SW 1271 (cell line): ENCODE measurements at regions not wholly inside any gene's neighbourhood (a gene's known extent, or its start where the extent isn't known, plus 50 kb on each side); places are given as distances from the start of the nearest gene placed in this dataset.

Experiments
- DNase-seq, 2 experiments: peaks; one replicate each; lab custom pipeline; 2025; lab: John Stamatoyannopoulos, UW

DNA sequence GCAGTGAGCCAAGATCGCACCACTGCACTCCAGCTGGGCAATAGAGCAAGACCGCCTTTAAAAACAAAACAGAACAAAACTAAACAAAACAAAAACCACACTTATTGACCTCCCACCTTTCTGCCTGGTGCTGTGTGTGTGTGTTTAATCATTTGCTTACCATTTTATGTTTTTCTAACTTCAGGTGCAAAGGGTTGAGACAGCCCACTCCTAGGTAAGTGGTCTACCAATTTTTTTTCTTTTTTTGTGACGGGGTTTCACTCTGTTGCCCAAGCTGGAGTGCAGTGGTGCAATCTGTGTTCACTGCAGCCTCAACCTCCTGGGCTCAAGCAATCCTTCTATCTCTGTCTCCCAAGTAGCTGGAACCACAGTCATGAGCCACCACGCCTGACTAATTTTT lies 65.8 kb downstream of the SALL1 start:
- DNase-seq = no peak

DNA sequence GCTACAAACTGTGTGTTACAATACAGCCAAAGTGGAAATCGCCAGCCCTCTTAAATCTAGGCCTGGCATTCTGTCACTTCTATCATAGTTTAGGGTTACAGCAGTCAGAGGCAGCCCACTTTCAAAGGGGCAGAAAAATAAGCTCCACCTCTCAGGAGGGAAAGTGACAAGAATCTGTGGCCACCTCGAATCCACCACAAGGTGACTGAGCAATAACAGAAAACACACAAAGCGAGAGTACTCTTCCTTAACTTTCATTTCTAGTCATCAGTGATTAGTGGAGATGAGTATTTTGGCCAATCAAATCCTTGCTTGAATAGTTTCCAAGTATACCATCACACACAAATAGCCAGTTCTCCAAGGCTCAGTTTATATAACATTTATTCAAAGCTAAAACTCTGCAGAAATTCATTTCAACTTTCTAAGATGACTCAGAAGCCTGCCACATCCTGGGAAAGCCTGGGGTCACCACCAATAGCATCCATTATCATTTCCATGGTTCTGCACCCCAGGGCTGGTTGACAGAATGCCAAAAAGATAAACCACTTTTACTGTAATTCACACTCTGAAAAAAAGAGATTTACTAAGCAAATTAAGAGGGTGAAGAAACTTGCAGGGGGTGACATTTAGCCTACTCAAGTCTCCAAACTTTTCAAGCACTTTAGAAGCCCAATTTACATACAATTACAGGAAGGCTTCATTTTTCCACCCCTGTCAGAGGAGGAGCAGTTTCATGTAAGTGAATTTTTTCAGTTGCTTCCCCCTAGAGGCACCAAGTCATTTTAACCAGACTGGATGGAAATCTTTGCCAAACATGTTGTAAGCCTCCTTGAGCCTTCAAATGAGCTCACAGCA lies 66.8 kb downstream of the SALL1 start:
- DNase-seq = no peak

DNA sequence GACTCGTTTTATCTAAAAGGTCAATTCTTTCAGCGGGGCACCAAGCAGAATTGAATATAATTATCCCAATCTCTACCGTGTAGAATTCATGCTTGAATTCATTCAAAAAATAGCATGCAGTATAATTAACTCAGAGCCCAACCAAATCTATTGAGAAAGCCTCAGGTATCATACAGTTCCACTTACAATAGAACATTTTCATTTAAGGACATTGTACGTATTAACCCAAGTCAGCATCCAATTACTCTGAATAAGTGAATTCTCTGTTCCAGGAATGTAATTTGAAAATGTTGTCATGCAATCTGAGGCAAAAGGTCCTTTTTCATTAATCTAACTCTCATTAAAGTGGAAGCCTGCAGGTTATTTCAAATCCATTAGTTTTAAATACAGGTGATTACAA lies 78.5 kb downstream of the SALL1 start:
- DNase-seq = no peak

DNA sequence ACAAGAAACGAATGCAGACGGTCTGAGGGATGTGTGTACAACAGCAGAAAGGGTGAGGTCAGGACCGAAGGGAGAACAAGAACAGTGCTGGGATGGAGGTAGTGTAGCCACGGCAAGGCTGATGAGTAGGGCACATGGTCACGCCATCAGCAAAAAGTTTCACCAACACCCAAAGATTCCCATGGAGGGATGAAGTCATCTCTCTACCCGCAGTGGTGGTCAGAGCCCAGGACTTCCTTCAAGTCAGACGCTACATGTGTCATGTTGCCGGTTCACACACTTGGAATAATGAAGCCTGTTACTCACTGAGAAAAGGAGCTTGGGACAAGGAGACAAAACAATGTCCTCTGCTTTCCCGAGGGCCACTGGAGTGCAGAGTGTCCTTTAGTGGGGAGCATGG lies 79.7 kb downstream of the SALL1 start:
- DNase-seq = no peak

DNA sequence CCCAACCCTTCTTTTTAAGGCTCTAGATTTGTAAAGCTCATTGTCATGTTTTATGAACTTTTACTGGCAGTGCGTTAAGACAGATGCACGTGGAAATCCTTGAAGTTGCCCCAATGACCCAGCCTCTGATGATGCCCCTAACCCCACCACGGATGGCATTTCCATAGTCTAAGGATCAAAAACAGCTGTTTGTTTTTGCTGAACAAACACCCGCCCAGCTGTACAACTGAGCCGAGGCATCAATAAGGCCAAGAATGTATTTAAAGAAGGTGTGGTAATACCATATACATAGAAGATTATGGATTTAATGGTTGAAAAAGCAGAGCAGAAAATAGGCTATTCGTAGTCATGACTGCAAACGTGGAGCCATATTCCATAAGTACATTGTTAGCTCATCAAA lies 83.7 kb downstream of the SALL1 start:
- DNase-seq = no peak

GRCh38 chr16:51062039-51062438 lies 89.0 kb downstream of the SALL1 start:
- no peak for DNase-seq

- DNase-seq = no peak
Observed at GRCh38 chr16:51061328-51061727, 89.7 kb downstream of the SALL1 start.

- DNase-seq = no peak
Observed at GRCh38 chr16:51057969-51058337, 93.1 kb downstream of the SALL1 start.

- no peak for DNase-seq
Observed at GRCh38 chr16:51057102-51057793, 93.8 kb downstream of the SALL1 start.

DNA sequence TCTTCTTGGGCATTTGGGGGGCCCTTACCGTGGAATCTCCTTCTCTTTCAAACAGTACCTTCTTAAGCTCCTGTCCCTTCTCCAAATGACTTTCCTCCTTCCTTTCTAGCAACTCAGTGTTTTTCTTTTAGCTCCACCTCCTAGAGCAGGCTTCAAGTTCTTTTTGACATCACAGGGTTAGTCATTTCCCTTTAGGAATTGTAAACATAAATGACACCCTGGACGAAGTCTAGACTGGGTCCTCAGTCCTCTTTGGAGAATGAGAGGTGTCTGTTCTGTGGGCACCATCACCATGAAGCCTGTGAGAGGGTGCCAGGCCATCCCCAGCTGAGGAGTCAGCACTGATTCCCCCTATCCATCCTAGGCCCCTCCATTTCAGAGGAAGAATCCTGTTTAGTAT lies 94.7 kb downstream of the SALL1 start:
- DNase-seq = no peak

- DNase-seq = no peak
Observed at GRCh38 chr16:51055434-51055833, 95.6 kb downstream of the SALL1 start.

DNA sequence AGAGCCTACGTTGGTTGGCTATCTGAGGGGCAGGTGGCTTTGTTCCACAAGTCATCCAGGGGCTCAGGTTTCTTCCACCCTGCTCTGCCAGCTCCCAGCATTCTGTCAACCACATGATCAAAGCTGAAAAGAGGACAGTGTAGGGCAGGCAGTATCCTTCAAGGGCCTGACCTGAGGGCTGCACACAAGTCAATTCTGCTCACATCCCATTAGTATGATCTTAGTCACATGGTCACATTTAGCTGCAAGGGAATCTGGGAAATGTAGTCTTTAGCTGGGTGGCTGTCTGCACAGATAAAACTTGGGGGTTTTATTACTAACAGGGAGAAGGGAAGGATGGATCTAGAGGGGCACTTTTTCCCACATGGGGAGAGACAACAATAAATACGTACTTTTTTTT lies 97.3 kb downstream of the SALL1 start:
- DNase-seq = no peak

GRCh38 chr16:51051671-51052070 lies 99.4 kb downstream of the SALL1 start:
- no peak for DNase-seq

DNA sequence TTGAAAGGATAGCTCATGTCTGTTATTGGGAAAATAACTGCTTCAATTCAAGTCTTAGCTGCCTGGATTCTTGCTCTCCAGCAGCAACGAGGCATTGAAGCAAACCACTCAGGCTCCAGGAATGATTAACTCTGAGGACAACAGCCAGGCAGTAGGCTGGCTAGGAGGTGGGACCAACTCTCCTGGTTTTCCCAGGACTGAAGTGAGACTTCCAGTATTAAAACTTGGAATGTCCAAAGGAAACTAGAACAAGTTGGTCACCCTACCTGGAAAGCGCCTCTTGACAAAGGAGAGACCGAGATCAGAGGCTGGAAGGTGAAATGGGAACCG lies 100.7 kb downstream of the SALL1 start:
- no peak for DNase-seq

DNA sequence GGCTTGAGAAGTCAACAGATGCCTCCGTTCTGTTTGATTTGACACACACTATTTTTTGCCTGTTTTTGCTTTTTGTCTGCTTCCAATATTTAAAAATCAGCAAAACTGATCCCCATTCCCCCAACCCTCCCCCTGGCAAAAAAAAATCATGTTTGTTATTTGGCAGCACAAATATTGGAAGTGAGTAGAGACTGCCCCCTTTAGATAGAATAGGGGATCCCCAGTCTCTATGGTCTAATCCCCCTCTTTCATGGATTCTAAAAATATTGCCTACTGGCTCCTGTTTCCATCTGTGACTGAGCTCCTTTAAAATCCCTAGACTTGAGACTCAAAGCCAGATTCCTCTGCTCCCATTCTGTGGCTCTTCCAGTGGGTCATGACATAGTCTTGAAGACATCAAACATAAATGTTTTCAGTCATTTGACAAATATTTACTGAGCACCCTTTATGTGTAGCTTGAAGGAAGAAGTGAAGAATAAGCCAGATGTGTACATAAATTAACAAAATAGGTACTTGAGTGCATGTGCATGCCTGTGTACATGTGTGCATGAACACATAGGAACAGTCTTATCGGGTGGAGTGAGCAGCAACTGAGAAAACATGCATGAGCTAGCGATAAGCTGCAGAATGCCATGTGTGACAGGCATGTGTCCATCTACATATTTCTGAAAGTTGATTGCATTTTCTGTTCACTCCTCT lies 101.2 kb downstream of the SALL1 start:
- no peak for DNase-seq

DNA sequence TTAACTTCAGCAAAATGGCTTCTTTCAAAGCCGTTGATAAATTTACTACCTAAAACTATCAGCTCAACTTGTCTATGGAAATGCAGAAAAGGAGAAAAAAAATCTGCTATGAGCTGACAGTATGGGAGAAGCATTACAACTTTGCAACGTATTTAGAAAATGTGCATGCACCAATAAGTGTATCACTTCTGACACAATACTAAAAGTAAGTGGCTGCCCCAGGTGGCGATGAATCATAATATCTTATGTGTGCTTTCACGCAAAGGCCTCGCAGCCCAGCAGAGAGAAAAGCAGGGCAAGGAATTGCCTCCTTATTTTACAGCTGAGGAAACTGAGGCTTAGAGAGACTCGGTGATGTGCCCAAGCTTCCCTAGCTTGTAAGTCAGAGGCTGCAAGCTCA lies 101.8 kb downstream of the SALL1 start:
- no peak for DNase-seq

GRCh38 chr16:51048544-51048943 lies 102.5 kb downstream of the SALL1 start:
- no peak for DNase-seq

- no peak for DNase-seq
Observed at GRCh38 chr16:51045794-51046193, 105.3 kb downstream of the SALL1 start.

DNA sequence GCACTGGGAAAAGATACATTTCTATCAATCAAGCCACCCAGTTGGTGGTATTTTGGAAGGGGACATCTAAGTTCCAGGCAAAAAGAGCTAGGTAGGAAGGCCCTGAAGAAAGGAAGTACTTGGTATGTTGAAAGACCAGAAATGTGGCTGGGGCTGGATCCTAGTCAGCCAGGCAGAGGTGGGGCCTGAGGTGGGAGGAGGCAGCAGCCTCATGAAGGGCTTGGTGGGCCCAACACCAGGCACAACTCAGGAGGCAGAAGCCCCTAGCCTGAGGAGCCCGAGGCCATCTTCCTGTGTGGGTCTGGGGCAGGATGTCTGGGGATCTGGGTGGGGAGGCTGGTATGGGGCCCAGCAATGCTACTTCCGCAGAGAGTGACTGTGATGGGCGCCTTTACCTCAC lies 105.9 kb downstream of the SALL1 start:
- no peak for DNase-seq

DNA sequence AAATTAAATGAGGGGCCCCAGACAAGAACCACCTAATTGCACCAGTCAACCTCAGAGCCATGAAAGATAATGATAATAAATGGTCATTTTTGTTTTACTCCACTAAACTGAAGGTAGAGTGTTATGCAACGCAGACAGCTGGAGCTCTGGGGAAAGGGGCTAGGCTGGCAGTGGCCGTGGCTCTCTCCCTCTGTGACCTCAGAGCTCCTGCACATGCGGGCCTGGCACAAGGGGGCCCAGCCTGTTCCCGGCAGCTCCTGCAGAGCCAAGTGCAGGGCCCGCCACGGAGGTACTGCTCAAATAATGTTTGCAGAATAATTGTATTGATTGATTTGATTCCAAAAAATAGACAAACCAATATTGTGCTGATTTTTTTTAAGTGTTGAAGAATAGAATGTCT lies 109.5 kb downstream of the SALL1 start:
- DNase-seq = no peak

DNA sequence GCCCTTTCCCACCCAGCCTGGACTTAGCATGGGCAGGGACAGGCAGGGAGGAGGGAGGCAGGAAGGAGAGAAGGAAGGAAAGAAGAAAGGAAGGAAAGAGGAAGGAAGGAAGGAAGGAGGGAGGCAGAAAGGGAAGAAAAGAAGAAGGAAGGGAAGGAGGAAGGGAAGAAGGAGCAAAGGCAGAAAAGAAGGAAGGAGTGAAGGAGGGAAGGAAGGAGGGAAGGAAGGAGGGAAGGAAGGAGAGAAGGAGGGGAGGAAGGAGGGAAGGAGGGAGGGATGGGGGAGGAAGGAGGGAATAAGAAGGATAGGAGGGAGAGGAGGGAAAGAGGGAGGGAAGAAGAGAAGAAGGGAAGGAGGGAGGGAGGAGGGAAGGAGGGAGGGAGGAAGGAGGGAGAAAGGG lies 110.4 kb downstream of the SALL1 start:
- DNase-seq = no peak

DNA sequence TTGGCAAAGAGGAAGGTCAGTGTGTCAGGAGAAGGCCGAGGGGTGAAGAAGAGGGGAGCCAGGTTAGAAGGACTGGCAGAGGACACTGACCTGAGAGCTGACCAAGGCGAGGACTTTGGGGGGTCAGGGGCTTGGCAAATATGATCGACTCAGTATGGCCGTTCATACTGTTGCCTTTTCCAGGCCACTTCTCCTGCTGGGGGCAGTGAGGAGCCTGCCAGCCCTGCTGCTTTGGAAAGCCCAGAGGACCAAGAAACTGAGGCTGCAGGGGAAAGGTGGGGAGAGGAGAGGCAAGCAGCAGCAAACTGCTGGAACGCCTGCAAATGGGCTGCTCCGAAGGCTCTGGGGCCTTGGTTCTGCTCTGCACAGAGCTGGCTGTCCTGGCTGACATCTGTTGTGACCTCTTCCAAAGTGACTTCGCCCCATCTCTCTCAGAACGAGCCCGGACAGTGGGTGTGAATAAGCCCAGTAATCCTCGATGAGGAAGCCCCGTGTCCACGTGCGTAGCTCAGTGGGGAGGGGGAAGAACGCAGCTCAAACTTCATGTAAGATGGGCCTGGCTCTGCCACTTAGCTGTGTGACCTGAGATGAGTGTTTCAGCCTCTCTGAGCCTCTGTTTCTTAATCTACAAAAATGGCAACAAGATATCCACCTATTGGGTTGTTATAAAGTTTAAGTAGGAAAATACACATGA lies 111.3 kb downstream of the SALL1 start:
- no peak for DNase-seq

GRCh38 chr16:51035711-51036110 lies 115.4 kb downstream of the SALL1 start:
- DNase-seq = no peak
